ENCODE measurements at regions not wholly inside any gene's neighbourhood (a gene's known extent, or its start where the extent isn't known, plus 50 kb on each side); places are given as distances from the start of the nearest gene placed in this dataset.
"Not testable (repeated sequence)": the region's sequence is repeated elsewhere in the genome, so short reads cannot be mapped to it uniquely, and the experiment has no call there.

- no peak for DNase-seq
These were observed 134.4 kb upstream of the ID2 start for GRCh38 chr2:8547284-8548064.

- DNase-seq = no peak
These were observed 133.7 kb upstream of the ID2 start for GRCh38 chr2:8548065-8548618.

GRCh38 chr2:8548619-8549150, 133.2 kb upstream of the ID2 start:
- no peak for DNase-seq

- DNase-seq = no peak
These were observed 132.5 kb upstream of the ID2 start for GRCh38 chr2:8549273-8549922.

GRCh38 chr2:8549942-8550341, 131.9 kb upstream of the ID2 start:
- DNase-seq = no peak

- DNase-seq = no peak
These were observed 131.4 kb upstream of the ID2 start for GRCh38 chr2:8550481-8550880.

- no peak for DNase-seq
These were observed 130.8 kb upstream of the ID2 start for GRCh38 chr2:8550937-8551621.

- no peak for DNase-seq
These were observed 130.2 kb upstream of the ID2 start for GRCh38 chr2:8551622-8552074.

GRCh38 chr2:8552293-8552801, 129.5 kb upstream of the ID2 start:
- no peak for DNase-seq

GRCh38 chr2:8553643-8554042, 128.2 kb upstream of the ID2 start:
- DNase-seq = no peak

- no peak for DNase-seq
These were observed 127.5 kb upstream of the ID2 start for GRCh38 chr2:8554296-8554806.

- no peak for DNase-seq
These were observed 126.3 kb upstream of the ID2 start for GRCh38 chr2:8555543-8555942.

GRCh38 chr2:8558096-8558495, 123.8 kb upstream of the ID2 start:
- DNase-seq = no peak

GRCh38 chr2:8558956-8559355, 122.9 kb upstream of the ID2 start:
- DNase-seq = no peak

GRCh38 chr2:8559805-8560204, 122.1 kb upstream of the ID2 start:
- no peak for DNase-seq

- not testable (repeated sequence) for DNase-seq
These were observed 120.2 kb upstream of the ID2 start for GRCh38 chr2:8561692-8562091.

- DNase-seq = no peak
These were observed 117.9 kb upstream of the ID2 start for GRCh38 chr2:8563814-8564474.

GRCh38 chr2:8564475-8564874, 117.4 kb upstream of the ID2 start:
- no peak for DNase-seq

- no peak for DNase-seq
These were observed 116.3 kb upstream of the ID2 start for GRCh38 chr2:8565399-8566154.

- DNase-seq = no peak
These were observed 115.6 kb upstream of the ID2 start for GRCh38 chr2:8566155-8566670.
